ENCODE measurements at regions not wholly inside any gene's neighbourhood (a gene's known extent, or its start where the extent isn't known, plus 50 kb on each side); places are given as distances from the start of the nearest gene placed in this dataset.

- TF ChIP-seq EZH2 (optimal IDR thresholded peaks at IDR 0.05; ENCODE audit: low read depth, low read length) (no peak), EZH2phosphoT487 (IDR thresholded peaks at IDR 0.05; ENCODE audit: low read length) (no peak), CTCF (IDR thresholded peaks at IDR 0.05; ENCODE audit: low read length) (no peak)
- Histone ChIP-seq H3K27ac (ENCODE audit: low read length) (no peak overlapping the region), H3K27me3 (replicated peaks; ENCODE audit: insufficient read depth, low read length) (peaks cover 13% of the 10 kb centered on the region), H3K36me3 (replicated peaks; ENCODE audit: insufficient read depth, low read length) (no peaks in the 10 kb centered on the region), H3K9ac (ENCODE audit: low read length) (no peak overlapping the region), H3K9me3 (replicated peaks; ENCODE audit: insufficient read depth, low read length) (no peaks in the 10 kb centered on the region), H3F3A (ENCODE audit: insufficient read depth, low read length) (no peaks in the 10 kb centered on the region), H2AFZ (ENCODE audit: low read length) (no peak overlapping the region), H3K4me2 (ENCODE audit: low read depth, low read length) (no peak overlapping the region), H3K79me2 (ENCODE audit: low read length) (no peaks in the 10 kb centered on the region), H3K4me3 (ENCODE audit: low read length) (no peak overlapping the region), H3K9me2 (replicated peaks; ENCODE audit: insufficient read depth, low read length) (no peaks in the 10 kb centered on the region), H4K20me1 (ENCODE audit: insufficient read depth, low read length) (no peaks in the 10 kb centered on the region), H3K4me1 (ENCODE audit: low read length) (no peaks in the 10 kb centered on the region)
- no peak for DNase-seq
Measured at GRCh38 chr10:131648386-131649020, 252.3 kb upstream of the PPP2R2D start.

GRCh38 chr10:131649617-131650016 lies 251.2 kb upstream of the PPP2R2D start:
- H3K4me3 ChIP-seq (ENCODE audit: low read length): no peak overlapping the region
- H3K9me2 ChIP-seq (replicated peaks; ENCODE audit: insufficient read depth, low read length): no peaks in the 10 kb centered on the region
- no peaks in the 10 kb centered on the region for H4K20me1 ChIP-seq (ENCODE audit: insufficient read depth, low read length)
- H2AFZ ChIP-seq (ENCODE audit: low read length): no peak overlapping the region
- H3K9me3 ChIP-seq (replicated peaks; ENCODE audit: insufficient read depth, low read length): no peaks in the 10 kb centered on the region
- H3K4me2 ChIP-seq (ENCODE audit: low read depth, low read length): no peak overlapping the region
- H3K36me3 ChIP-seq (replicated peaks; ENCODE audit: insufficient read depth, low read length): no peaks in the 10 kb centered on the region
- H3F3A ChIP-seq (ENCODE audit: insufficient read depth, low read length): no peaks in the 10 kb centered on the region
- no peak overlapping the region for H3K9ac ChIP-seq (ENCODE audit: low read length)
- H3K27ac ChIP-seq (ENCODE audit: low read length): no peak overlapping the region
- no peaks in the 10 kb centered on the region for H3K4me1 ChIP-seq (ENCODE audit: low read length)
- no peaks in the 10 kb centered on the region for H3K79me2 ChIP-seq (ENCODE audit: low read length)
- H3K27me3 ChIP-seq (replicated peaks; ENCODE audit: insufficient read depth, low read length): peaks cover 9% of the 10 kb centered on the region
- TF ChIP-seq CTCF (IDR thresholded peaks at IDR 0.05; ENCODE audit: low read length) (no peak), EZH2 (optimal IDR thresholded peaks at IDR 0.05; ENCODE audit: low read depth, low read length) (no peak), EZH2phosphoT487 (IDR thresholded peaks at IDR 0.05; ENCODE audit: low read length) (no peak)
- no peak for DNase-seq

- Histone ChIP-seq H3K27me3 (replicated peaks; ENCODE audit: insufficient read depth, low read length) (peaks cover 3% of the 10 kb centered on the region; the same call in 1 of the 2 replicates), H4K20me1 (ENCODE audit: insufficient read depth, low read length) (no peaks in the 10 kb centered on the region), H3K4me3 (ENCODE audit: low read length) (no peak overlapping the region), H3K36me3 (replicated peaks; ENCODE audit: insufficient read depth, low read length) (no peaks in the 10 kb centered on the region), H3K27ac (ENCODE audit: low read length) (no peak overlapping the region), H2AFZ (ENCODE audit: low read length) (no peak overlapping the region), H3K9ac (ENCODE audit: low read length) (no peak overlapping the region), H3K79me2 (ENCODE audit: low read length) (no peaks in the 10 kb centered on the region), H3K4me1 (ENCODE audit: low read length) (no peaks in the 10 kb centered on the region), H3K9me3 (replicated peaks; ENCODE audit: insufficient read depth, low read length) (no peaks in the 10 kb centered on the region), H3F3A (ENCODE audit: insufficient read depth, low read length) (no peaks in the 10 kb centered on the region), H3K4me2 (ENCODE audit: low read depth, low read length) (no peak overlapping the region), H3K9me2 (replicated peaks; ENCODE audit: insufficient read depth, low read length) (no peaks in the 10 kb centered on the region)
- no peak for TF ChIP-seq EZH2 (optimal IDR thresholded peaks at IDR 0.05; ENCODE audit: low read depth, low read length)
- TF ChIP-seq EZH2phosphoT487 (IDR thresholded peaks at IDR 0.05; ENCODE audit: low read length): no peak
- no peak for TF ChIP-seq CTCF (IDR thresholded peaks at IDR 0.05; ENCODE audit: low read length)
- no peak for DNase-seq
Measured at GRCh38 chr10:131650169-131650705, 250.6 kb upstream of the PPP2R2D start.

Measured in MM.1S (cell line).